Esophagus muscularis mucosa (tissue), 4 donors: ENCODE measurements at regions not wholly inside any gene's neighbourhood (a gene's known extent, or its start where the extent isn't known, plus 50 kb on each side); places are given as distances from the start of the nearest gene placed in this dataset.

Experiments
- CTCF ChIP-seq, 3 experiments: fragments of 200-600 bp in 2 of 3; fragments of 450-650 bp in 1 of 3; sonication (generic) in 2 of 3; IDR thresholded peaks; one replicate each; pipeline ENCODE4 v1.5.1; 2017 to 2019; ENCODE audit warnings: antibody characterized with exemption in 3 of 3, mild to moderate bottlenecking in 2 of 3, moderate library complexity in 1 of 3
- EP300 ChIP-seq: sonication (generic); formaldehyde crosslinking; IDR thresholded peaks from one replicate; pipeline ENCODE4 v1.6.1; 2017; ENCODE audit warnings: antibody characterized with exemption
- POLR2A ChIP-seq: fragments of 450-650 bp; IDR thresholded peaks from one replicate; pipeline ENCODE4 v1.6.1; 2017; ENCODE audit warnings: antibody characterized with exemption, moderate library complexity, mild to moderate bottlenecking, low read depth

GRCh38 chr10:120208488-120208887 lies 248.5 kb upstream of the PLPP4 start:
- TF ChIP-seq CTCF (IDR thresholded peaks at IDR 0.05) (no peak), POLR2A (no peak), EP300 (no peak)
